ENCODE measurements at regions not wholly inside any gene's neighbourhood (a gene's known extent, or its start where the extent isn't known, plus 50 kb on each side); places are given as distances from the start of the nearest gene placed in this dataset.

DNA sequence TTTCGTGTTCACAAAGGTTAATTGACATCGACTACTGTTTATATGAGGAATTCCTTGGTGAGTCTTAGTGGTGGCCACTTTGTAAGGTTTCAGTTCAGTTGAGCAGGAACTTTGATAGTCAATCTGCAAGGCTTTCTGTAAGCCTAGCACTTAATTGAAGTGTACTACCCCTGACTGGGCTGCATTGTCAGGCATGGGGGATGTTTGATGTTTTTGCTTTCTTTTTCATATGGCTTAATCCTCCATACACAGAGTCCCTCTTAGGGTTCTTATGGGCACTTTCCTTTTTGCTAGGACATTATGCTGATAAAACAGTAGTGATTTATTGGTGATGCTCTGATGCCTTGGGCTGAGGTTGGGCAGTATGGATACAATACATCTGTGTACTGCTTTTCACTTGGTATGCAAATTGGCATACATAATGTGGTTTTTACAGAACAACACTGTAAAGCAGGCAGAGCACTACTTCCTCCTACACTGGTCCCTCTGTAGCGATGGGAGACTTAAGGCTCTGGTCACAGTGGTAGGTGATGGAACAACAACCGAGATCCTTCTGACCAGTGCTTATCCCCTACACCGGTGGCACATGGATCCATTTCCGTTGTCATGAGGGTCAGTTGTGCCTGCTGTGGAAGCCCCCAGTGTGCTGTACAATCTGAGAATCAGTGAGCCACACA lies 261.0 kb downstream of the MFSD1 start:
- TF ChIP-seq, protein P1, sequence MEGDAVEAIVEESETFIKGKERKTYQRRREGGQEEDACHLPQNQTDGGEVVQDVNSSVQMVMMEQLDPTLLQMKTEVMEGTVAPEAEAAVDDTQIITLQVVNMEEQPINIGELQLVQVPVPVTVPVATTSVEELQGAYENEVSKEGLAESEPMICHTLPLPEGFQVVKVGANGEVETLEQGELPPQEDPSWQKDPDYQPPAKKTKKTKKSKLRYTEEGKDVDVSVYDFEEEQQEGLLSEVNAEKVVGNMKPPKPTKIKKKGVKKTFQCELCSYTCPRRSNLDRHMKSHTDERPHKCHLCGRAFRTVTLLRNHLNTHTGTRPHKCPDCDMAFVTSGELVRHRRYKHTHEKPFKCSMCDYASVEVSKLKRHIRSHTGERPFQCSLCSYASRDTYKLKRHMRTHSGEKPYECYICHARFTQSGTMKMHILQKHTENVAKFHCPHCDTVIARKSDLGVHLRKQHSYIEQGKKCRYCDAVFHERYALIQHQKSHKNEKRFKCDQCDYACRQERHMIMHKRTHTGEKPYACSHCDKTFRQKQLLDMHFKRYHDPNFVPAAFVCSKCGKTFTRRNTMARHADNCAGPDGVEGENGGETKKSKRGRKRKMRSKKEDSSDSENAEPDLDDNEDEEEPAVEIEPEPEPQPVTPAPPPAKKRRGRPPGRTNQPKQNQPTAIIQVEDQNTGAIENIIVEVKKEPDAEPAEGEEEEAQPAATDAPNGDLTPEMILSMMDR (IDR thresholded peaks at IDR 0.05): no peak
- no peak for TF ChIP-seq EZH2 (IDR thresholded peaks at IDR 0.05)
- no peak for TF ChIP-seq EZH2phosphoT487 (IDR thresholded peaks at IDR 0.05)
